Upper lobe of left lung (tissue), 6 donors: ENCODE measurements at regions not wholly inside any gene's neighbourhood (a gene's known extent, or its start where the extent isn't known, plus 50 kb on each side); places are given as distances from the start of the nearest gene placed in this dataset.

ENCODE experiments used
- ATAC-seq, 2 donors: fragments of 200-7000 bp; cut with Tn5 transposase; one replicate each; pipeline ENCODE4 v1.9.1; 2022; ENCODE audit warnings: mild to moderate bottlenecking in 2 of 2, moderate library complexity in 2 of 2; ENCODE audit not compliant: low FRiP score in 2 of 2
- DNase-seq, 2 donors: peaks; one replicate each; pipeline ENCODE4 v3.0.0-alpha.2; 2019 to 2020
- H3K27ac ChIP-seq, 4 donors: fragments of 200-600 bp; sonication (generic); one replicate each; pipeline ENCODE4 v1.5.1; 2016 to 2019
- H3K27me3 ChIP-seq, 4 donors: fragments of 200-600 bp; sonication (generic); one replicate each; pipeline ENCODE4 v1.5.1; 2017 to 2019
- H3K36me3 ChIP-seq, 4 donors: fragments of 200-600 bp; sonication (generic); one replicate each; pipeline ENCODE4 v1.5.1; 2016 to 2019
- H3K4me1 ChIP-seq, 4 donors: fragments of 200-600 bp; sonication (generic); one replicate each; pipeline ENCODE4 v1.5.1; 2018 to 2019
- H3K4me3 ChIP-seq, 4 donors: fragments of 200-600 bp; sonication (generic); one replicate each; pipeline ENCODE4 v1.5.1; 2017 to 2019; ENCODE audit warnings: mild to moderate bottlenecking in 2 of 4, moderate library complexity in 1 of 4
- H3K9me3 ChIP-seq, 4 donors: fragments of 200-600 bp; sonication (generic); one replicate each; pipeline ENCODE4 v1.5.1; 2018 to 2019
- CTCF ChIP-seq, 6 experiments: fragments of 450-650 bp in 4 of 6; fragments of 200-600 bp in 2 of 6; sonication (generic) in 2 of 6; IDR thresholded peaks; one replicate each; pipeline ENCODE4 v1.5.1; 2016 to 2019; ENCODE audit warnings: antibody characterized with exemption in 6 of 6
- EP300 ChIP-seq, 4 donors: sonication (generic); formaldehyde crosslinking; IDR thresholded peaks; one replicate each; pipeline ENCODE4 v1.5.1; 2017; ENCODE audit warnings: antibody characterized with exemption in 4 of 4, control low read depth in 2 of 4
- POLR2A ChIP-seq, 4 donors: fragments of 450-650 bp; IDR thresholded peaks; one replicate each; pipeline ENCODE4 v1.5.1; 2016 to 2017; ENCODE audit warnings: antibody characterized with exemption in 4 of 4, mild to moderate bottlenecking in 2 of 4
- POLR2AphosphoS5 ChIP-seq, 2 donors: sonication (generic); formaldehyde crosslinking; IDR thresholded peaks; one replicate each; pipeline ENCODE4 v1.5.1; 2017; ENCODE audit warnings: antibody characterized with exemption in 2 of 2
- WGBS, 2 donors: methylation state at CpG; one replicate each; pipeline ENCODE4 v1.1.5; 2017 to 2018; 5-methylcytosine and 5-hydroxymethylcytosine counted together
- donor health status: DM: no; HTN: no; CAD: no; lungs with moderate emphysema.
- donor health status: DM: no; HTN: yes; CAD: no; lungs with severe emphysema.

DNA sequence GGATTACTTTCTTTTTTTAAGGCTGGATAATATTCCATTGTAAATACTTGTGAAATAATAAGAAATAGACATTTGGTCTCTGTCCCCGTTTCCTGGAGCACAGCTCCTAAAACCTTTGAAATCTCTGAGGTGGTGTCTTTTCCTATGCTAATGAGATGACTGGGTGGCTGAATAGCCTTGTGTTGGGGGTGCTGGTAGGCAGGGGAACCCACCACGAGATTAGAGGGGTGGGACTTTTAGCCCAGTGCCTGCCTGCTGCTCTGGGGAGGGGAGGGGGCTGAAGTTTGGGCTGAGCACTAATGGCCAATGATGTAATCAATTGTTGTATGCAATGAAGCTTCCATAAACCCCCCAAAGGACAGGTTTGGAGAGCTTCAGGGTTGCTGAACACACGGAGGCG, 175.7 kb downstream of the FGF9 start:
- Histone ChIP-seq H3K27me3 (no peaks in the 10 kb centered on the region), H3K36me3 (no peaks in the 10 kb centered on the region), H3K9me3 (no peaks in the 10 kb centered on the region), H3K4me1 (no peaks in the 10 kb centered on the region), H3K27ac (no peak overlapping the region), H3K4me3 (no peak overlapping the region)
- ATAC-seq (no peak), DNase-seq (no peak)
- WGBS, 2 donors, result 78 to 80% methylated on average over 4 of the region's 4 CpGs
- TF ChIP-seq CTCF (IDR thresholded peaks at IDR 0.05), result no peak
- TF ChIP-seq EP300 (IDR thresholded peaks at IDR 0.05), result no peak
- TF ChIP-seq POLR2A (IDR thresholded peaks at IDR 0.05), result no peak
- no peak for TF ChIP-seq POLR2AphosphoS5 (IDR thresholded peaks at IDR 0.05)

- peak; percentile 26 to 66 (median 58) for TF ChIP-seq CTCF (IDR thresholded peaks at IDR 0.05)
- TF ChIP-seq POLR2AphosphoS5 (IDR thresholded peaks at IDR 0.05), result no peak
- WGBS, 2 donors, result 27 to 31% methylated on average over 2 of the region's 2 CpGs
- DNase-seq, result no peak
- H3K27me3 ChIP-seq, result no peaks in the 10 kb centered on the region
- peak; percentile 45 to 79 for ATAC-seq
- no peak overlapping the region for H3K4me3 ChIP-seq
- H3K27ac ChIP-seq, result no peak overlapping the region
- no peaks in the 10 kb centered on the region for H3K36me3 ChIP-seq
- no peaks in the 10 kb centered on the region for H3K4me1 ChIP-seq
- H3K9me3 ChIP-seq, result no peaks in the 10 kb centered on the region
These were observed 178.4 kb downstream of the FGF9 start for GRCh38 chr13:21849323-21849722.

DNA sequence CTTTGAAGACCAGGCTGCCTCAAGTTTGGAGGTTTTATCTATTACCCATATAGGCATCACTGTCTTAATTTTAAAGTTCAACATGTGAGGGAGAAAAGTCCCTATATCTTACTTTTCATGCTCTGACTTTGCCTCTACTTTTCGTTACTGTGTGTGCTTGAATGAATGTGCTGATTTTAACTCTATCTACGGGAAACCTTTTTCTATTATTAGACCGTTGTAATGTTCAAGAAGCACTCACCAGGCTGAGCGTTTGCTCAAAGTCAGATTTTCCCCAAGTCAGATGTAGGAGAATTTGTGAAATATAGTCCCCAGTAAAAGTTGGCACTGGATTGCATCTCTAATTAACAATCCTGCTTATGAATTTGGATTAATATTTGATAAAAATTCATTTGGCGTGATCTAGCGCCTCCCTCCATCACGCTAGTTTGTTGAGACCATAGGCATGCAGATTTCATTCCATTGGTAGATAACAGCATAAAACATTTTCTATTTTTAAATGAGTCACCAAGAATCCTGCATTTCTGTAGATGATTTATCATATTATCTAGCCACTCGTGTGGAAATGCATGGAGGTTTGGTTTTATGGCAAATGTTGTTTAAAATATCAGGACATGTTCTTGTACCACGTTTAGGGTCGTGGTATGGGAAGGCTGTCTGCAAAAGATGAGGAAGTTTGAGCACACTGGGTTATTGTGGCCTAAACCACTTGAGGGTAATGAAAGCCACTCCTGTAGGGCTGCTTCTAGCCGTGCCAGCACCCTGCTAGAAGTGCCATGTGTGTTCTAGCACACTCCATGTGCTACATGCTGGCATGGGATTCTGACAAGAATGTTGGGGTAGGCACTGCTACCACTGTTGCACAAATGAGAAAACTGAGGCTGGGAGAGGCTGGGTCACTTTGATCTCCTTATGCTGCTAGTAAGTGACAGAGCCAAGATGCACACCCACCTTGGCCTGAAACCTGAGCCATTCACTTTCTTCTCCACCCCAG, 179.4 kb downstream of the FGF9 start:
- Histone ChIP-seq H3K4me1 (no peaks in the 10 kb centered on the region), H3K36me3 (no peaks in the 10 kb centered on the region), H3K9me3 (no peaks in the 10 kb centered on the region), H3K4me3 (no peak overlapping the region), H3K27me3 (no peaks in the 10 kb centered on the region), H3K27ac (no peak overlapping the region)
- 67 to 70% methylated on average over 11 of the region's 11 CpGs for WGBS, 2 donors
- TF ChIP-seq POLR2A (IDR thresholded peaks at IDR 0.05), result no peak
- TF ChIP-seq EP300 (IDR thresholded peaks at IDR 0.05), result no peak
- TF ChIP-seq CTCF (IDR thresholded peaks at IDR 0.05), result no peak
- TF ChIP-seq POLR2AphosphoS5 (IDR thresholded peaks at IDR 0.05), result no peak
- no peak for ATAC-seq
- no peak for DNase-seq

DNA sequence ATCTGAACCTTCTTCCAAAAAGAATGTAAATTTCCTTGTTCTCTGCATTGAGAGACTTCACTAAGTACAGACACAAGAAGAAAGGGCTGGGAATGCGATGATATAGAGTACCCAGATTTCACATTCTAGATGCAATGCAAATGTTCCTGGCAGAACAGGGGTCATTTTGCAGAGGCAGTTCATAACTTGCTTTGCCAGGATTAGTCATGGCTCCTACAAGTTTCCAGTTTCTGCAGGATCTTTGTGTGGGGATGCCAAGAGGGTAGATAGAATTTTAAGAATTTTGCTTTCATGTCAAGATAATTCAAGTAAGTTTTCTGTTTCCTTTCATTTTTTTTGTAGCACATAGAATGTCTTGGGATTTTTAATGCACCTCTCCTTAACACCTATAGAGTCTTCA, 181.2 kb downstream of the FGF9 start:
- Histone ChIP-seq H3K27ac (no peak overlapping the region), H3K4me3 (no peak overlapping the region), H3K36me3 (no peaks in the 10 kb centered on the region), H3K4me1 (no peaks in the 10 kb centered on the region), H3K27me3 (no peaks in the 10 kb centered on the region), H3K9me3 (no peaks in the 10 kb centered on the region)
- TF ChIP-seq POLR2A (IDR thresholded peaks at IDR 0.05) (no peak), CTCF (IDR thresholded peaks at IDR 0.05) (no peak), EP300 (IDR thresholded peaks at IDR 0.05) (no peak), POLR2AphosphoS5 (IDR thresholded peaks at IDR 0.05) (no peak)
- WGBS, 2 donors, result 100% methylated on average over 1 of the region's 1 CpG
- ATAC-seq (no peak), DNase-seq (no peak)

DNA sequence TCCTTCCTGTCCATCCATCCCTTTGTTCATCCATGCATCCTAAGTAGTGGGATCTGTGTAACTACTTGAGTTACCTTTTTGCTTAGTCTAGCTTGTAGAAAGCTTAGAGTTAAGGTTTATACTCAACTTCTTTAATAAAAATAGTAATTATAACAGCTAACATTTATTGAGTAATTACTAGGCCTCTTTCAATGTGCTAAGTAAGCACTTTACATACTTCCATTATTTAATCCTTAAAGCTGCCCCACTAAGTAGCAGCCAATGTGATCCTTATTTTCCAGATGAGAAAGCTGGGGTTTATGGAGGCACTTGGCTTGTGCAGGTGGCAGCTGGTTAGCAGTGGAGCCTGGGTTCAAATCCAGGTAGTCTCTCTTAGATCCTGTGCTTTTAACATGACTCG, 182.9 kb downstream of the FGF9 start:
- H3K9me3 ChIP-seq, result no peaks in the 10 kb centered on the region
- WGBS, 2 donors, result 100% methylated on average over 1 of the region's 1 CpG
- ATAC-seq, result no peak
- DNase-seq, result no peak
- no peaks in the 10 kb centered on the region for H3K27me3 ChIP-seq
- TF ChIP-seq EP300 (IDR thresholded peaks at IDR 0.05) (no peak), POLR2A (IDR thresholded peaks at IDR 0.05) (no peak), CTCF (IDR thresholded peaks at IDR 0.05) (no peak), POLR2AphosphoS5 (IDR thresholded peaks at IDR 0.05) (no peak)
- no peak overlapping the region for H3K27ac ChIP-seq
- no peaks in the 10 kb centered on the region for H3K4me1 ChIP-seq
- no peak overlapping the region for H3K4me3 ChIP-seq
- no peaks in the 10 kb centered on the region for H3K36me3 ChIP-seq
